B cell (primary cell): ENCODE measurements at regions not wholly inside any gene's neighbourhood (a gene's known extent, or its start where the extent isn't known, plus 50 kb on each side); places are given as distances from the start of the nearest gene placed in this dataset.

ENCODE experiments used
- ATAC-seq: fragments of 200-7000 bp; cut with Tn5 transposase; one replicate; pipeline ENCODE4 v1.10.0; 2021; ENCODE audit warnings: low read depth, mild to moderate bottlenecking, moderate number of reproducible peaks, moderate library complexity
- CTCF ChIA-PET: fragments of 350-600 bp; sonication (Branson Sonifier 250); formaldehyde crosslinking; loops from one replicate; lab custom pipeline; 2021; ENCODE audit warnings: antibody characterized with exemption, inconsistent platforms; lab: Charles Lee
- POLR2A ChIA-PET: fragments of 350-600 bp; sonication (Branson Sonifier 250); formaldehyde crosslinking; loops from one replicate; lab custom pipeline; 2021; ENCODE audit warnings: antibody characterized with exemption; lab: Charles Lee
- DNase-seq: peaks from one replicate; pipeline ENCODE4 v3.0.0; 2013
- H2AFZ ChIP-seq: 2 replicates; pipeline ENCODE4 v1.6.1; 2012; ENCODE audit warnings: mild to moderate bottlenecking, low read depth, low read length; ENCODE audit not compliant: insufficient read depth, poor library complexity, severe bottlenecking
- H3K27ac ChIP-seq, 2 donors: 1 replicate in 1 of 2; 2 replicates in 1 of 2; pipeline ENCODE4 v1.5.1; 2012 to 2013; ENCODE audit warnings: low read length in 2 of 2, mild to moderate bottlenecking in 2 of 2, moderate library complexity in 1 of 2
- H3K27me3 ChIP-seq, 4 experiments: fragments of 200-600 bp in 1 of 4; sonication (generic) in 1 of 4; replicated peaks in 1 of 4; 1 replicate in 2 of 4; 2 replicates in 2 of 4; pipeline versions ENCODE4 v1.6.1 to v1.7.0; 2013 to 2016; ENCODE audit warnings: low read length in 3 of 4, mild to moderate bottlenecking in 2 of 4, mixed read lengths in 1 of 4, moderate library complexity in 1 of 4; ENCODE audit not compliant: insufficient read depth in 4 of 4, control insufficient read depth in 3 of 4; ENCODE audit errors: control extremely low read depth in 1 of 4
- H3K36me3 ChIP-seq, 2 experiments: replicated peaks in 1 of 2; 1 replicate in 1 of 2; 2 replicates in 1 of 2; pipeline versions ENCODE4 v1.6.1 to v1.7.1; 2013; ENCODE audit warnings: low read length in 1 of 2; ENCODE audit not compliant: insufficient read depth in 2 of 2, control insufficient read depth in 1 of 2; ENCODE audit errors: control extremely low read depth in 1 of 2, extremely low read depth in 1 of 2
- H3K4me1 ChIP-seq, 2 donors: fragments of 200-600 bp in 1 of 2; sonication (generic) in 1 of 2; 1 replicate in 1 of 2; 2 replicates in 1 of 2; pipeline versions ENCODE4 v1.5.1 to v1.6.1; 2013 to 2017; ENCODE audit warnings: low read length in 2 of 2; ENCODE audit not compliant: control insufficient read depth in 2 of 2, insufficient read depth in 2 of 2
- H3K4me2 ChIP-seq: replicated peaks from 2 replicates; pipeline ENCODE3; 2012; ENCODE audit warnings: mild to moderate bottlenecking, low read depth, low read length; ENCODE audit not compliant: poor library complexity, severe bottlenecking
- H3K4me3 ChIP-seq, 5 experiments: fragments of 200-600 bp in 1 of 5; sonication (generic) in 1 of 5; 1 replicate in 3 of 5; 2 replicates in 2 of 5; pipeline versions ENCODE4 v1.5.1 to v1.7.0; 2011 to 2016; ENCODE audit warnings: low read length in 4 of 5, mild to moderate bottlenecking in 4 of 5, low read depth in 2 of 5, control low read depth in 1 of 5, moderate library complexity in 1 of 5; ENCODE audit not compliant: insufficient read depth in 1 of 5; ENCODE audit errors: control extremely low read depth in 1 of 5, extremely low read depth in 1 of 5
- H3K79me2 ChIP-seq: fragments of 200-600 bp; sonication (generic); one replicate; pipeline ENCODE4 v1.6.0; 2016; ENCODE audit warnings: low read length; ENCODE audit not compliant: control insufficient read depth, insufficient read depth
- H3K9ac ChIP-seq: fragments of 200-600 bp; sonication (generic); 2 replicates; pipeline ENCODE4 v1.6.1; 2017; ENCODE audit warnings: mild to moderate bottlenecking, low read length, moderate library complexity
- H3K9me3 ChIP-seq, 3 donors: one replicate each; pipeline versions ENCODE4 v1.6.1 to v1.7.1; 2013; ENCODE audit warnings: low read length in 2 of 3; ENCODE audit not compliant: control insufficient read depth in 2 of 3, insufficient read depth in 1 of 3; ENCODE audit errors: control extremely low read depth in 1 of 3
- H4K20me1 ChIP-seq: 2 replicates; pipeline ENCODE4 v1.6.0; 2012; ENCODE audit warnings: mild to moderate bottlenecking, low read length; ENCODE audit not compliant: insufficient read depth, control insufficient read depth, poor library complexity, severe bottlenecking
- H3K27ac Mint-ChIP-seq: one replicate; pipeline ENCODE4 v1.8.0; 2021; ENCODE audit warnings: mixed read lengths
- H3K27me3 Mint-ChIP-seq: one replicate; pipeline ENCODE4 v1.8.0; 2021; ENCODE audit warnings: mixed read lengths
- H3K4me1 Mint-ChIP-seq: one replicate; pipeline ENCODE4 v1.8.0; 2021; ENCODE audit warnings: mixed read lengths
- H3K4me3 Mint-ChIP-seq: one replicate; pipeline ENCODE4 v1.8.0; 2021; ENCODE audit warnings: mixed read lengths
- H3K9me3 Mint-ChIP-seq: one replicate; pipeline ENCODE4 v1.8.0; 2022; ENCODE audit warnings: mixed read lengths; ENCODE audit not compliant: insufficient read depth
- EZH2 ChIP-seq: IDR thresholded peaks from 2 replicates; pipeline ENCODE4 v1.6.1; 2012; ENCODE audit warnings: borderline replicate concordance, low read depth, mild to moderate bottlenecking, moderate library complexity, low read length; ENCODE audit not compliant: insufficient read depth, poor library complexity, severe bottlenecking
- WGBS: methylation state at CpG from one replicate; pipeline ENCODE4 v1.1.5; 2013; ENCODE audit warnings: missing lambda C conversion rate; ENCODE audit not compliant: insufficient coverage; 5-methylcytosine and 5-hydroxymethylcytosine counted together
- intact Hi-C: fragments of 100-400 bp; cut with micrococcal nuclease; formaldehyde crosslinking; loops from one replicate; pipeline ENCODE4 v1.10.0; 2022
- TF ChIP-seq, protein P1 (sequence below): fragments of 200-600 bp; IDR thresholded peaks from one replicate; pipeline ENCODE4 v1.8.0; 2022; ENCODE audit warnings: antibody characterized with exemption, mild to moderate bottlenecking

DNA sequence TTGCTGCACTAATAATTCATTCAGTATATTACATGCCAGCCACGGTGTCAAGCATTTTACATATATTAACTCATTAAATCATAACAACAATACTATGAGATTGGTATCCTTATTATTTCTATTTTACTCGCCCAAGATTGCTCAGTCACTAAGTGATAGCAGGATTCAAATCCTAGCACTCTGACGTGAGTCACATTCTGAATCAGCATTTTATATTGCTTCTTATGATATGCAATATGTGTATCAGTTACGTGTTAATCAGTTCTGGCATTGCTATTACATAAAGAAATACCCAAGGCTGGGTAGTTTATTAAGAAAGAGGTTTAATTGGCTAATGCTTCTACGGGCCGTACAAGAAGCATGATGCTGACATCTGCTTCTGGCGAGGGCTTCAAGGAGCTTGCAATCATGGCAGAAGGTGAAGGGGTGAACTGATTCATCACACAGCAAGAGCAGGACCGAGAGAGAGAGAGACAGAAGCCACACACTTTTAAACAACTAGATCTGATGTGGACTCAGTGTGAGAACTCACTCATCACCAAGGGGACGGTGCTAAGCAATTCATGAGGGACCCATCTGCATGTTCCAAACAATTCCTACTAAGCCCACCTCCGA is 166.5 kb upstream of the TMCO5A start:
- Histone ChIP-seq H3K79me2 (no peaks in the 10 kb centered on the region), H3K4me1 (peaks cover 0 to 6% of the 10 kb centered on the region in 2 donors), H4K20me1 (no peaks in the 10 kb centered on the region), H3K27me3 (no peaks in the 10 kb centered on the region), H3K27ac (no peak overlapping the region), H3K4me2 (no peak overlapping the region), H3K4me3 (no peak overlapping the region), H2AFZ (no peak overlapping the region), H3K9ac (no peak overlapping the region), H3K9me3 (no peaks in the 10 kb centered on the region), H3K36me3 (no peaks in the 10 kb centered on the region)
- Mint-ChIP-seq H3K27ac (no peak overlapping the region), H3K4me3 (no peak overlapping the region), H3K4me1 (peaks cover 15% of the 10 kb centered on the region), H3K9me3 (no peaks in the 10 kb centered on the region), H3K27me3 (no peaks in the 10 kb centered on the region)
- DNase-seq, result no peak
- no peak for TF ChIP-seq EZH2
- TF ChIP-seq, protein P1, sequence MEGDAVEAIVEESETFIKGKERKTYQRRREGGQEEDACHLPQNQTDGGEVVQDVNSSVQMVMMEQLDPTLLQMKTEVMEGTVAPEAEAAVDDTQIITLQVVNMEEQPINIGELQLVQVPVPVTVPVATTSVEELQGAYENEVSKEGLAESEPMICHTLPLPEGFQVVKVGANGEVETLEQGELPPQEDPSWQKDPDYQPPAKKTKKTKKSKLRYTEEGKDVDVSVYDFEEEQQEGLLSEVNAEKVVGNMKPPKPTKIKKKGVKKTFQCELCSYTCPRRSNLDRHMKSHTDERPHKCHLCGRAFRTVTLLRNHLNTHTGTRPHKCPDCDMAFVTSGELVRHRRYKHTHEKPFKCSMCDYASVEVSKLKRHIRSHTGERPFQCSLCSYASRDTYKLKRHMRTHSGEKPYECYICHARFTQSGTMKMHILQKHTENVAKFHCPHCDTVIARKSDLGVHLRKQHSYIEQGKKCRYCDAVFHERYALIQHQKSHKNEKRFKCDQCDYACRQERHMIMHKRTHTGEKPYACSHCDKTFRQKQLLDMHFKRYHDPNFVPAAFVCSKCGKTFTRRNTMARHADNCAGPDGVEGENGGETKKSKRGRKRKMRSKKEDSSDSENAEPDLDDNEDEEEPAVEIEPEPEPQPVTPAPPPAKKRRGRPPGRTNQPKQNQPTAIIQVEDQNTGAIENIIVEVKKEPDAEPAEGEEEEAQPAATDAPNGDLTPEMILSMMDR, result no peak
- ChIA-PET CTCF (no interaction called here), POLR2A (no interaction called here)
- no peak for ATAC-seq
- intact Hi-C loops, result no loop called here
- WGBS, result 100% methylated on average over 2 of the region's 10 CpGs

DNA sequence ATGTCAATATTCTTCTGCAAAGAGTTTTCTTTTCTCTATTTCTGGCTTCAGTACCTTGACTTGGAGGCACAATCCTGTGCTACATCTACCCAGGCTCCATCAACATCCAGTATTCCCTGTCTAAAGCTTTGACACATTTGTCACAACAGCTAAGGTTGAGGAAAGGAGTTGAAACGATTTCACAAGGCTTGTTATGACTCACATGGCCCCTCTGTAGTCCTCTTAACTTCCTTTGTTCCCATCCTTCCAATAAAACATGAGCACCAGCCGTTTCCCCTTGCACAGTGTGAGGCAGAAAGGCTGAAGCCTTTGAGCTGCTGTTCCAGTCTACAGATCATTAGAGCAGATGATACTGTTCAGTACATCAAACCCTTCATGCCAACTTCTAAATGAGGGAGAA is 163.0 kb upstream of the TMCO5A start:
- Histone ChIP-seq H3K27ac (no peak overlapping the region), H3K4me2 (no peak overlapping the region), H2AFZ (no peak overlapping the region), H3K4me1 (no peaks in the 10 kb centered on the region), H4K20me1 (no peaks in the 10 kb centered on the region), H3K36me3 (no peaks in the 10 kb centered on the region), H3K79me2 (no peaks in the 10 kb centered on the region), H3K27me3 (no peaks in the 10 kb centered on the region), H3K9me3 (no peaks in the 10 kb centered on the region), H3K9ac (no peak overlapping the region), H3K4me3 (no peak overlapping the region)
- ATAC-seq, result no peak
- Mint-ChIP-seq H3K27ac (no peak overlapping the region), H3K27me3 (no peaks in the 10 kb centered on the region), H3K4me1 (peaks cover under 1% of the 10 kb centered on the region), H3K9me3 (no peaks in the 10 kb centered on the region), H3K4me3 (no peak overlapping the region)
- DNase-seq, result no peak
- ChIA-PET POLR2A (no interaction called here), CTCF (no interaction called here)
- intact Hi-C loops, result no loop called here
- WGBS, result 0% methylated on average over 1 of the region's 2 CpGs
- TF ChIP-seq, protein P1, result no peak
- TF ChIP-seq EZH2, result no peak
